ENCODE measurements at regions not wholly inside any gene's neighbourhood (a gene's known extent, or its start where the extent isn't known, plus 50 kb on each side); places are given as distances from the start of the nearest gene placed in this dataset.

GRCh38 chr1:57704231-57704630 is 280.4 kb upstream of the DAB1 start:
- TF ChIP-seq, protein P1, sequence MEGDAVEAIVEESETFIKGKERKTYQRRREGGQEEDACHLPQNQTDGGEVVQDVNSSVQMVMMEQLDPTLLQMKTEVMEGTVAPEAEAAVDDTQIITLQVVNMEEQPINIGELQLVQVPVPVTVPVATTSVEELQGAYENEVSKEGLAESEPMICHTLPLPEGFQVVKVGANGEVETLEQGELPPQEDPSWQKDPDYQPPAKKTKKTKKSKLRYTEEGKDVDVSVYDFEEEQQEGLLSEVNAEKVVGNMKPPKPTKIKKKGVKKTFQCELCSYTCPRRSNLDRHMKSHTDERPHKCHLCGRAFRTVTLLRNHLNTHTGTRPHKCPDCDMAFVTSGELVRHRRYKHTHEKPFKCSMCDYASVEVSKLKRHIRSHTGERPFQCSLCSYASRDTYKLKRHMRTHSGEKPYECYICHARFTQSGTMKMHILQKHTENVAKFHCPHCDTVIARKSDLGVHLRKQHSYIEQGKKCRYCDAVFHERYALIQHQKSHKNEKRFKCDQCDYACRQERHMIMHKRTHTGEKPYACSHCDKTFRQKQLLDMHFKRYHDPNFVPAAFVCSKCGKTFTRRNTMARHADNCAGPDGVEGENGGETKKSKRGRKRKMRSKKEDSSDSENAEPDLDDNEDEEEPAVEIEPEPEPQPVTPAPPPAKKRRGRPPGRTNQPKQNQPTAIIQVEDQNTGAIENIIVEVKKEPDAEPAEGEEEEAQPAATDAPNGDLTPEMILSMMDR (conservative IDR thresholded peaks at IDR 0.05; ENCODE audit: low read depth, low read length): no peak
- no peak for TF ChIP-seq EZH2 (IDR thresholded peaks at IDR 0.05; ENCODE audit: low read length, unreplicated experiment)

All from PC-3 (cell line).